COR-L47 (cell line): ENCODE measurements at regions not wholly inside any gene's neighbourhood (a gene's known extent, or its start where the extent isn't known, plus 50 kb on each side); places are given as distances from the start of the nearest gene placed in this dataset.
"Not testable (repeated sequence)": the region's sequence is repeated elsewhere in the genome, so short reads cannot be mapped to it uniquely, and the experiment has no call there.

Experiments used
- DNase-seq: peaks from one replicate; lab custom pipeline; 2025; lab: John Stamatoyannopoulos, UW

DNA sequence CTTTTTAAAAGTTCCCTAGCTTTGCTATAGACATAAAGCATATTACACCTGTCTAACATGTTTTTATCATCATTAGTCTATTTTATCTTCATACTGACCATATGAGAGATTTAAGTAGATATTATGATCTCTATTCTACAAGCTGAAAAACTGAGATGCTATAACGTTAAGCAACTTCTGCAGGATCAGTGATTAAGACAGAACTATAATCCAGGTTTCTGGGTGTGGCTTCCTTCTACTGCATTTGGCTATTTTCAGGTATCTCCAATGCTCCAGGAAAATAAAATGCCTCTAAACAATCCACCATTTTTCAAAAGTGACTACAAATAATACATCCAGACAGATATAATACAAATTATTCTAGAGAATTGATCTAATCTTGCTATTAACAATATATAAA, 53.4 kb downstream of the RGS2 start:
- no peak for DNase-seq

DNA sequence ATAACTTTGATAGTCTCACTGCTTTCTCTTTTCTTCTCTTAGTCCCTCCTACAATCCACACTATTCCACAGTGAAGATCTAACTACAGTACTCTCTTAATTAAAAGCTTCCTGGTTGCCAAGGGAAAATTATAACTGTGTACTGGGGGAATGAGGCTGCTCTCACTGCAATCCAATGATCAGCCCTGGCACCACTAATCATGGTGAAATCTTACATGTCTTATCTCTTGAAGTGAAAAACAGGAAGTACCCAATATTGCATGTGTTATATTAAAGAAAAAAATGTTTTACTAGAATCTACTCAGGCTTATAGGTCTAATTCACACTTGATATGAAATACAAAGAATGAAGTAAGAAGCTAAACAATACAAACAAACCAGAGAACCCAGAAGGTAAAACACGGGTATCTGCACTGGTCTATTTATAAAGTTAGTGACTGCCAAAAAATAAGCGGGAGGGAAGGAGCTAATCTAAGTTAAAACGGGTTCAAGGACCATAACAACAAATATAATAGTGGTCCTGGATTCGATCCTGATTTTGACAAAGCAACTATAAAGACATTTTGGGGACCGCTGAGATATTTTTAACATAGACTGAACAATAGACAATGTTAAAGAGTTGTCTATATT, 57.5 kb downstream of the RGS2 start:
- no peak for DNase-seq

DNA sequence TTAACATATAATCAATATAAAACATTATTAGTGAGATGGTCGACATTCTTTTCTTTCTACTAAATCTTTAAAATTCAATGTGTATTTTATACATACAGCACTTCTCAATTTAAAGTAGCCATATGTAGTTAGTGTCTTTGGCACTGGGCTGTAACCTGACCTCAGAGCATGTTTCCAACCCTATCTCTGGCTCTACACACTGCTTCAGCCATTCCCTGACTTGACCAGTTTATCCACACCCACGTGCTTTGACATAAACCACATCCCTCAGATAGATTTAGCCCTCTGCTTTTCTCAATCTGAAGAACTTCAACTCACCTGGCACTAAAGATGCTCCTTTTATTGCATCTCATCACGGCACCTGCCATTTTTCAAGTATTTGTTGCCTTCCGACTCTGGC, 58.3 kb downstream of the RGS2 start:
- no peak for DNase-seq

DNA sequence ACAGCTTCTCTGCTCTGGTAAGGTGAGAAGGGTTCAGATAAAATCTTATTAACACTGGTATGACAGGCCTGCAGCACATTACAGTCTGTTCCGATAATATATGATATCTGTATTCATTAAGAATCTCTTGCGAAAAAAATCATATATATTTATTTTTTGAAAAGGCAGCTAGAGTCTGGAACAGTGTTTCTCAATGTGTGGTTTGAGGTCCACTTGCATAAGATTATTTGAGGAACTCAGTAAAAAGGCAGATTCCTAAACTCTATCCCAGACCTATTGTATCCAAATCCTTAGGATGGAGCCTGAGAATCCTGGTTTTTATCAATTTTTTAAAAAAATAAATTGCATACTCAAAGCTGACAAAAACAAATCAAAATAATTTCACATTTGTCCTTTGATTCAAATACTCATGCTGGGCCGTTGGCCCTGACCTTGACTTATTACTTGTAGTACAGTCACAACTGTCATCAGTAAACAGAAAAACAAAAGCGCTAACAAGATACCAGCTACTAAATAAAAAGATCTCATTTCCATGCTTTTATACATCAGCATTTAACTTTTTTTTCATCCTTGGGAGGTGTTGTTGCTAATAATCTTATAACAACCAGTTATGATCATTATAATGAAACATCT, 60.6 kb downstream of the RGS2 start:
- no peak for DNase-seq

DNA sequence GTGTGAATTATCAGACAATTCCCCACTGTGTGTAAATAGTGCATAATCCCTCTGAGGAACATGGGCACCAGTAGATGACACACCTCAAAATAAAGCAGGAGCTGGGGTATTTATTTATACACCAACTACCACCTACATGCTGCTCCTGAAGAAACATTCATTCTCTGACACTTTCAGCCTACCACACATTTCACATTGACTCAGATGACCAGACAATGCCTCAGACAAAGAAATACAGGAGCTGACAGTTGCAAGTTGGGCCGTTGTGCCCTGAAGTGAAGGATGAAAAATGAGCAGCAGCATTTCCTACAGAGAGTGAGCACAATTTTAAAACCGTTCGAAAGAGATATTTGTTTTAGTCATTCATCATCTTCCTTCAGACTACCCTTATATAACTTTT, 63.2 kb downstream of the RGS2 start:
- DNase-seq = no peak

DNA sequence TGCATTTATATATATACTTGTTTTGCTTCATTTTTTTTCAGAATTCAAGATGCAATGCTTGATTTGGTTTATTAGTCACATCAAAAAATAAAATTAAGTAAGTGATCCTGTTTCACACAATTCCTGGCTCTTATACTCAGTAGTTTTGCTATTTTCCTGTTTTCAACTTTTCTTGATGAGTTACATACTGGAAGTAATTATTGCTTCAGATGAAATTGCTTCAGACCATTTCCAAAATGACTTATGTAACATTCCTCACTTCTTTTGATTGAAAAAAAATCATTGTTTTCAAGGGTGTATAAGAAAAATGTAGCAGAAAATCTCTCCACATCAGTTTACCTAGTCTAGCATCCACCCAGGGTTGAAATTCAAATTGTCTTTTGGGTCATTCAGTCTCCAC, 65.0 kb downstream of the RGS2 start:
- no peak for DNase-seq

DNA sequence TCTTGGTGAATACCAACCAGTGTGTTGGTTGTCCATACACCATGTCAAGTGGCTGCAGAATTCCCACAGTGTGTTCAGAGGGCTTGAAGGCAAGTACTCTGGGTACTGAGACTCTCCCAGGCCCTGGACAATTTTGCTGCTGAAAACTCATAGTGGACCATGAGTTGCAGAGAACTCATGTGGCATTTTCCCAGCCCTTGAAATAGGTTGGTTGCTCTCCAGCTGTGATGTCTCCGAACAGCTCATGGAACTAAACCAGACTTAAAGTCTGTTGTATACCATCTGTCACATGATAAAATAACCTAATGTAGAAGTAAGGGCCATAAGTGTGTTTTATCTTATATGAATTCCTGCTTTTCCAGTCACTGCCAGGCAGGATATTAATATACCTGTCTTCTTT, 67.8 kb downstream of the RGS2 start:
- no peak for DNase-seq

DNA sequence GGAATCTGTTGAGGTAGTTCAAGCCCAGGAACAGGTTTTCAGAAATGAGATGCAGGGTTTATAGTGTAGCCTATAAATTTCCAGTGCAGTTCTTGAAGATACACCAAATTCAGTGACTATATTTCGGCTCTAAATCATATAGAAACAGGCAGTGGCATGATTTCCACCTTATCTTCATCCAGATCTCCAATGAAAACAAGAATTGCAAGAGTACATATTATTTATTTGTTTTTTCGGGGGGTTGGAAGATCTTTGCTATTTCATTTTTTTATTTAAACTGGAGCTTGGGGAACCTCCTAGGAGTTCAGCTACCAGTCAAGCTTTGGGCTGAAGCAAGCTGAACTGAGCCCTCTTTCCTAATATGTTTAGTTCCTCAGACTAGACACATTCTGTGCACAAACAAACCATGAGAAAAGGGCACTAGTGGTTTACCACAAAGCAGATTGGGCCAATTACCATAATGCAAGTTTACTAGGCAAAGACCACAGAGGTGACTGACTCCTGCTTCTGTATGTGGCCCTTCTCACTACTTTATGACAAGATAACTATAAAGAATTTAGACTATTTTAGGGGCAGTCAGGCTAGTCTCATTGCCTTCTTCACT, 68.5 kb downstream of the RGS2 start:
- no peak for DNase-seq

DNA sequence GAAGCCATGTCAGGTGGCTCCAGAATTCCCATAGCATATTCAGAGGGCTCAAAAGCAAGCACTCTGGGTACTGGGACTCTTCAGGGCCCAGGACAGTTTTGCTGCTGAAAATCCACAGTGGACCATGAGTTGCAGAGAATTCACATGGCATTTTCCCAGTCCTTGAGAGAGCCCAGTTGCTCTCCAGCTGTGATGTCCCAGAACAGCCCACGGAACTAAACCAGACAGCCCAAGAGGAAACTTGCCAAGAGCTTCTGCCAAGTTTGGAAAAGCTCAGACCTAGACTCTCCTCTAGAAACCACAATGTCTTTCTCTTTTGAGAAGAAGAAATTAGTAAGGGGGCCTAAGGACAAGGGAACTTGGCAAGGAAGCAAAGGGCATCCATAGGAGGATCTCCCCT, 69.4 kb downstream of the RGS2 start:
- DNase-seq = no peak

DNA sequence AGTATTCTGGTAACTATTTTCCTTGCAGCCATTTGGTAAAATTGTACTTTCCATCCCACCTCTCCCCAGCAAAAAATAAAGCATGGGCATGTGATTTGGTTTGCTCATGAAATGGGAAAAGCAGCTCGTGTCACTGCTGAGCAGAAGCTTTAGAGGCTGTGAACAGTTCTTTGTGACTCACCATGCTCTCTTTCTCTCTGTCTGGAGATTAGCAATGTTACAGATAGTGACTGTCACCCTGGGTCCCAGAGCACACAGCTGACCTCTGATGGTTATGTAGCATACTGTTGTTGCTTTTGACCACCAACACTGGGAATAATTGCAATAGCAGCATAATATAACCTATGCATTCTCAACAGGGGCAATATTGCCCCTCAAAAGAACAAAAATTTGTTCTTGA, 70.6 kb downstream of the RGS2 start:
- no peak for DNase-seq

DNA sequence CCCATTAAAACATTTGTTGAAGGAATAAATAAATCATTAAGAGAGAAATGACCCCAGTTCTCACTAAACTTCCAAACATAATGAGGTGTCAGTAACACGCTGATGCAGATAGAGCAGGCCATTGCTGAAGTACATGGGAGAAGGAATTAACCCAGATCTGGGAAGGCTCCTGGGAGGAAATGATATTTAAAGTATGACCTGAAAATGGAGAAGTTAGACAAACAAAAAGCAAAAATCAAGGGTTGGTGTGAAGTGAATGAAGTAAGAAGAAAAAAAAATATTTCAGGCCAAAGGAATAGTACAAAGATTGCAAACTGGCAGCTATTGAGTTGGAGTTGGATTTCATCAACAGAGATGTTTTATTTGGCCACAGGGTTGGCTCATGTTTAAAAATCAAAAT, 71.4 kb downstream of the RGS2 start:
- DNase-seq = no peak

DNA sequence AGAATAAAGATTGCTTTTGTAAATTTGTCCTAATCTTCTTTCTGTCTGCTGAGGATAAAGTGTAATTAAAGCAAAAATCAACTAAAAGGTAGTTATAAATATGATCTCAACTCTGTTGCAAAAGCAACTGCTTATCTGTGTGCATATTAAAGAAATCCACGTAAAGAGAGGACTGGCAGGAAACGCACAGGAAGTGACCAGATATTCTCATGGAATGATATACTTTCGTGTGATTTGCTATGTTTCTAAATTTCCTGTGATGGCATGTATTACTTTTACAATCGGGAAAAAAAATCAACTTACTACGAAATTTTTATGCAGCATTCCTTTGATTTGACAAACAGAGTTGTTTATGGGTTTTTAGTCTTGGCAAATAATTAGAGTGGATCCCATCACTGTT, 75.4 kb downstream of the RGS2 start:
- DNase-seq = no peak

DNA sequence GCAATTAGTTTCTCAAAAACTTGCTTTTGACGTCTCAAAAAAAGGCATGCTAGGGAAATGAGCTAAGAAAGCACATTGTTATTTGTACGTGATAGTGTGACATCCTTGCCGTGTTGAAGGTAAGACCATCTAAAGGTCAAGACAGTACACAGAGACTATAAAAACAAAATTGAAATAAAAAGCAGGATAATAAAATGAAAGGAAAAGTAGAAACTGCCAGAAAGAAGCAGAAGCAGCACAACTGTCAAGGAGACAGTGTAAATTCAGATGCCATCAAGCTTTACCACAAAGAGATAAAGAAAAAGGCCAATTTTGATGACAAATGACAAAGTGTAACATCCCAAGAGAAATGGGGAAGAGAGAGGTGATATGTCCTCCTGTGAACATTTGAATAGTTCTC, 76.5 kb downstream of the RGS2 start:
- not testable (repeated sequence) for DNase-seq

DNA sequence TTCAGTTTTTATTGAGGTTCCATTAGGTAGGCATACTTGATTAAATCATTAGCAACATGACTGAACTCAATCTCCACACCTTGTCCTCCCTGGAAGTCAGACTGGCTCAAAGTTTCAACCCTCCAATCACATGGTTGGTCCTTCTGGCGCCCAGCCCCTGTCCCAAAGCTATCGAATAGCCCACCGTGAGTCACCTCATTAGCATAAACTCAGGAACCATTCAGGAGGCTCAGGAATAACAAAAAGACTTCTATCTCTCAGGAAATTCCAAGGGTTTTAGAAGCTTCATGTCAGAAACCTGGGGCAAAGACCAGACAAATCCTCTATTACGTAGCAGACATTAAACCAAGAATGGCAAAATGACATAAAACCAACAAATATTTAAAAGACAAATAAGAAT, 78.6 kb downstream of the RGS2 start:
- DNase-seq = no peak

DNA sequence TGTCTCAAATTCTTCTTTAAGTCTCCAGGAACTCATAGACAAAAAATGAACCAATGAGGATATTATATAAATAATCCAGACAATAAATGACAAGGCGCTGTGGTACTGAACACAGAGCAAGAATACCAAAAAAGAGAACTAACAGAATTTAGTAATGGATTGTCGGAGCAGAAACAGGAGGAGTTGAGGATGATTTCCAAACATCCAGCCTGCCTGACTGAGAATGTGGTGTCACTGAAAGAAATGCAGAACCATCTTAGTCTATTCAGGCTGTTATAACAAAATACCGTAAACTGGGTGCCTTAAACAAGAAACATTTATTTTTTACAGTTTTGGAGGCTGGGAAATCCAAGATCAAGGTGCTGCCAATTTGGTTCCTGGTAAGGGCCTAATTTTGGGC, 79.7 kb downstream of the RGS2 start:
- no peak for DNase-seq

DNA sequence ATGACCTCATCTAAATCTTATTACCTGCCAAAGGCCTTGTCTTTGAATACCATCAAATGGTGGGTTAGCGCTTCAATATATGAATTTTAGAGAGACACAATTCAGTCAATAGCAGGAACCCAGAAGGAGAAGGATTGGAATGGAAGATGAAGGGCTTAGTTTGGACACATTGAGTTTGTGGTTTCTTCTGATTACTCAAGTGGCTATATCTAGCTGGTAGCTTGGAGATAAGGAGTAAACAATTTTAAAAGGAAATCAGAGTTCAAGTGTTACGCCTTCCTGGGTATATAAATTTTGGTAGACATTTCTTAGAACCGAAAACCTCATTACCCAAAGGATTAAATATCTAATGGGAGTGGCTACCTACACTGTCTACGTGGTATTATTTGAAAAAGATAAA, 80.2 kb downstream of the RGS2 start:
- DNase-seq = no peak

DNA sequence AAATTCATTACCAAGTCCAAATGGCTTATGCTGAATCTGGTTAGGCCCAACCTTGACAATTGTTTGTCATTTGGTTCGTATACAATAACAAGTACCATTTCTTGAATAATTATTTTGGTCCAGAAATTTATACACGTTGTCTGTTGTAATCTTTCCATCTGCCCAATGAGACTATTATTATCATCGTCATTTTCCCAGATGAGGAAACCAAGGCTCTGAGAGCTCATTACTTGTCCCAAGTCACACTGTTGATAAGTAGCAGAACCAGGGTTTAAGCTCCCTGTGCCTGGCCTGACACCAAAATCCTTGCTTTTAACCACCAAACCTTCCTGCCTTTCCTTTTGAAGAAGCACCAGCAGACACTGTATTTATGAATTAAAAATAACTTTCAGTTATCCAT, 81.3 kb downstream of the RGS2 start:
- no peak for DNase-seq

DNA sequence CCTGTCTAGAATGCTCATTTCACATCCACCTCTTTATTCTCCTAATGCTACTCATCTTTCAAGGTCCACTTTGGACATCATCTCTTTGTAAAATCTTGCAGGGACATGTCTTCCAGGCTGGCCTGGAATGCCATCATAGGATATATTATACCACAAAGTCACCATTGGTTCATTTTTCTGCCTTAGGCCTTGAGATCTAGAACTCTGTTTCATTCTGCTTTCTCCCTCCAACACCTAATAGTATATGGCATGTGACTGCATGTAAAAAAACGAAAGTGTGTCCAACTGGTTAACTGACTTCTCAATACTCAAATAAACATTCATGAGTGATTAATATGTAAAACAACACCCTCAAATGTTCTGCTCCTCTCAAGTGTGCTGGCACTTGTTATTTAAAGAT, 84.1 kb downstream of the RGS2 start:
- DNase-seq = no peak

DNA sequence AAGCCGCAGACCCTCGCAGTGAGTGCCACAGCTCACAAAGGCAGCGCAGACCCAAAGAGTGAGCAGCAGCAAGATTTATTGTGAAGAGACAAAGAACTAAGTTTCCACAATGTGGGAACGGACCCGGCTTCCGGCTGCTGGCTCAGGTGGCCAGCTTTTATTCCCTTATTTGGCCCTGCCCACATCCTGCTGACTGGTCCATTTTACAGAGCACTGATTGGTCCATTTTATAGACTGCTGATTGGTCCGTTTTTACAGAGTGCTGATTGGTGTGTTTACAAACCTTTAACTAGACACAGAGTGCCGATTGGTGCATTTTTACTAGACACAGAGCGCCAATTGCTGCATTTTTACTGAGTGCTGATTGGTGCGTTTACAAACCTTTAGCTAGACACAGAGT, 86.6 kb downstream of the RGS2 start:
- DNase-seq = not testable (repeated sequence)

DNA sequence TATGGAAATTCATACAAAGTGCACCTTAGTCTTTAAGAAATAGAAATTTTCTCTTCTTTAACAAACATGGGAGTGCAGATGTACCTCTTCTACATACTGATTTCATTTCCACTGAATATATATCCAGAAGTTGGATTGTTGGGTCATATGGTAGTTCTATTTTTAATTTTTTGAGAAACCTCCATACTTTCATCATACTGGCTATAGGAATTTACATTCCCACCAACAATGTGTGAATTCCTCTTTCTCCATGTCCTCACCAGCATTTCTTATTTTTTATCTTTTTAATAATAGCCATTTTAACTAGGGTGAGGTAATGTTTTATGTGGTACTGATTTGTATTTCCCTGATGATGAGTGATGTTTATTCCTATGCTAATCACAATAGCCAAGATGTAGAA, 87.5 kb downstream of the RGS2 start:
- no peak for DNase-seq

DNA sequence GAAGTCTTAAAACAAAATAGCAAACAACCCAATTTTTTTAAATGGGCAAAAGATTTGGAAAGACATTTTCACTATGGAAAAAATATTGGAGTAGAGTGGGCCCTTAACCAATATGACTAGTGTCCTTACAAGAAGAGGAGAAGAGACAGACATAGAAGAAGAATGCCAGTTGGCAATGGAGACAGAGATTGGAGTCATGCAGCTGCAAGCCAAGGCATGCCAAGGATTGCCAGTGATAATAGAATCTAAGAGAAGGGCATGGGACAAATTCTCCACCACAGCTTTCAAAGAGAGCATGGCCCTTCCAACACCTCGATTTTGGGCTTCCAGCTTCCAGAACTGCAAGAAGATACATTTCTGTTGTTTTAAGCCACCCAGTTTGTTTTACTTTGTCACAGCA, 92.7 kb downstream of the RGS2 start:
- DNase-seq = no peak

DNA sequence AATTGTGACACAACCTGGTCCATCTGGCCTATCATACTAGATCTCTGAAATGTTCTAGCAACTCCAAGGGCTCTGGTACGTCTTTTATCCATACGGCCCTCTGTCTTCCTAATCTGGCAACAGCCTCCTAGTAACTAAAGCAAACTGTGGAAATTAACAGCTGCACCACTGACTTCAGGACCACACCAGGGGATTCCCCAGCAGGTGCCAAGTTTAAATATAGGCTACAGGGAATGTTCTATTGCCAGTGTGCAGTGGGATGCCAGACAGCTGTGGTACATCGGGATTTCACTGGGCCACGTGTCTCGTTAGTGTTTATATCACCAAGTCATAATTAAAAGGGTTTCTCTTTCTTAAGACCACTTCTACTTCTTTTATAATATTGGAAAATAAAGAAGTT, 94.3 kb downstream of the RGS2 start:
- DNase-seq = peak; percentile 80

DNA sequence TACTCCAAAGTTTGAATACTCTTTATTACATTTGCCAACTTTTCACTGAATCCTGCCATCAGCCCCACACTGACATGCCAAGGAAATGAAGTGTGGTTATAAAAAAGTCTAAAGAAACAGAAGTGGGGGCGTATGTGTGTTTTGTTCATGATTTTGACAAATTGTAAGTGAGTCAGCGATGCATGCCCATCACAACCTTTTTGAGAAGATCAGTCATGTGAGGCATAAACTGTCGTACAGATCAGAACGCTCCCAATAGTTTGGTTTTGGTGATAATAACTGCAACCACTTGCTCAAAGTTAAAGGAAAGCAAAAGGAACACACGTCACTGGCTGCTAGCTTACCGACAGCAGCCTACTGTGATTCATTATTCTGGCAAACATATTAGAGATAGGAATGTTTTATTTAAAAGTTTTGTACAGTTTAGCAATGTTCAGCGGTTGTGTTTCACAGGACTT, 95.6 kb downstream of the RGS2 start:
- DNase-seq = no peak

DNA sequence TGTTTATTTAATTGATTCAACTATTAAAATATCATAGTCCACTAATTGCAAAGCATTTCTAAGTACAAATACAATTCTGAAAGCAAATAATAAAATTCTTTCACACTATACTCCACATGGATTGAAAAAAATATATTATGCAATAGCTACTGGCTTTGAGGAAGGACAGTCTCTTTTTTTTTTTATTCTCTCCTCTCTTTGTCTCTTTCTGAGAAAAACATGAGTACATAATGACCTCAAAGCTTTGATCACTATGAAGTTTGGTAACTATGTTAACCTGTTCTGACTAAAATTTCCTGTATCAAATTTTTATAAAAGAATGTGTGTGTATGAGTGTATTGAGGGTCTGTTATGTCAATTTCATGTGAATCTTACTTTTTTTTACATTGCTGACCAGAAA, 96.2 kb downstream of the RGS2 start:
- no peak for DNase-seq
